OCI-LY7 (cell line): ENCODE measurements at regions not wholly inside any gene's neighbourhood (a gene's known extent, or its start where the extent isn't known, plus 50 kb on each side); places are given as distances from the start of the nearest gene placed in this dataset.

Source experiments
- CTCF ChIP-seq: fragments of 200-600 bp; sonication (generic); conservative IDR thresholded peaks from 2 replicates; pipeline ENCODE4 v1.5.1; 2014; ENCODE audit warnings: mild to moderate bottlenecking, antibody characterized with exemption, low read length, moderate library complexity, mixed read lengths
- EZH2phosphoT487 ChIP-seq: fragments of 200-600 bp; sonication (generic); IDR thresholded peaks from 2 replicates; pipeline ENCODE4 v1.6.1; 2018; ENCODE audit warnings: low read depth, borderline replicate concordance, mild to moderate bottlenecking, mixed run types, antibody characterized with exemption, low read length, moderate library complexity, mixed read lengths

- TF ChIP-seq CTCF (no peak), EZH2phosphoT487 (no peak)
Measured at GRCh38 chr13:26995159-26995558, 176.5 kb downstream of the USP12 start.
